OCI-LY7 (cell line): ENCODE measurements at regions not wholly inside any gene's neighbourhood (a gene's known extent, or its start where the extent isn't known, plus 50 kb on each side); places are given as distances from the start of the nearest gene placed in this dataset.

Experiments used
- EZH2phosphoT487 ChIP-seq: fragments of 200-600 bp; sonication (generic); IDR thresholded peaks from 2 replicates; pipeline ENCODE4 v1.6.1; 2018; ENCODE audit warnings: low read depth, borderline replicate concordance, mild to moderate bottlenecking, mixed run types, antibody characterized with exemption, low read length, moderate library complexity, mixed read lengths
- TF ChIP-seq, protein P1 (sequence below): fragments of 200-600 bp; sonication (generic); conservative IDR thresholded peaks from 2 replicates; pipeline ENCODE4 v1.5.1; 2014; ENCODE audit warnings: mild to moderate bottlenecking, antibody characterized with exemption, low read length, moderate library complexity, mixed read lengths

DNA sequence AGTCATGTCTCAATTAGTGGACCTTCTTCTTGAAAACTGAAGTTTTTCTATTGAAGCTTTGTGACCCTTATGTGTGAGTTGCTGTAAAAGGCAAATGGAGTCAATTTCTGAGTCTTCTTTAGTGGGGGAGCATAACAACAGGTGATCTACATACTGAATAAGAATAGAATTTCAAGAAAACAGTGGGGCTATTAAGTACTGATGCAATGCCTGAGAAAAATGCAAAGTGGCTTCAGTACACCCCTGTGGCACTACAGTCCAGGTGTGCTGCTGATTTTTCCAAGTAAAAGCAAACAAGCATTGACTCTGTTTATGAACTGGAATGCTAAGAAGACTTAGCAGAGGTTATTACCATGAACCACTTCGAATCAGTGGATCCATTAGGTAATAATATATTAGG is 328.0 kb upstream of the PABPC4L start:
- TF ChIP-seq, protein P1, sequence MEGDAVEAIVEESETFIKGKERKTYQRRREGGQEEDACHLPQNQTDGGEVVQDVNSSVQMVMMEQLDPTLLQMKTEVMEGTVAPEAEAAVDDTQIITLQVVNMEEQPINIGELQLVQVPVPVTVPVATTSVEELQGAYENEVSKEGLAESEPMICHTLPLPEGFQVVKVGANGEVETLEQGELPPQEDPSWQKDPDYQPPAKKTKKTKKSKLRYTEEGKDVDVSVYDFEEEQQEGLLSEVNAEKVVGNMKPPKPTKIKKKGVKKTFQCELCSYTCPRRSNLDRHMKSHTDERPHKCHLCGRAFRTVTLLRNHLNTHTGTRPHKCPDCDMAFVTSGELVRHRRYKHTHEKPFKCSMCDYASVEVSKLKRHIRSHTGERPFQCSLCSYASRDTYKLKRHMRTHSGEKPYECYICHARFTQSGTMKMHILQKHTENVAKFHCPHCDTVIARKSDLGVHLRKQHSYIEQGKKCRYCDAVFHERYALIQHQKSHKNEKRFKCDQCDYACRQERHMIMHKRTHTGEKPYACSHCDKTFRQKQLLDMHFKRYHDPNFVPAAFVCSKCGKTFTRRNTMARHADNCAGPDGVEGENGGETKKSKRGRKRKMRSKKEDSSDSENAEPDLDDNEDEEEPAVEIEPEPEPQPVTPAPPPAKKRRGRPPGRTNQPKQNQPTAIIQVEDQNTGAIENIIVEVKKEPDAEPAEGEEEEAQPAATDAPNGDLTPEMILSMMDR = no peak
- TF ChIP-seq EZH2phosphoT487 = no peak
